Central memory CD4-positive, alpha-beta T cell (primary cell): ENCODE measurements at regions not wholly inside any gene's neighbourhood (a gene's known extent, or its start where the extent isn't known, plus 50 kb on each side); places are given as distances from the start of the nearest gene placed in this dataset.
"Not testable (repeated sequence)": the region's sequence is repeated elsewhere in the genome, so short reads cannot be mapped to it uniquely, and the experiment has no call there.

Experiments
- DNase-seq: peaks from one replicate; pipeline ENCODE4 v3.0.0; 2022

DNA sequence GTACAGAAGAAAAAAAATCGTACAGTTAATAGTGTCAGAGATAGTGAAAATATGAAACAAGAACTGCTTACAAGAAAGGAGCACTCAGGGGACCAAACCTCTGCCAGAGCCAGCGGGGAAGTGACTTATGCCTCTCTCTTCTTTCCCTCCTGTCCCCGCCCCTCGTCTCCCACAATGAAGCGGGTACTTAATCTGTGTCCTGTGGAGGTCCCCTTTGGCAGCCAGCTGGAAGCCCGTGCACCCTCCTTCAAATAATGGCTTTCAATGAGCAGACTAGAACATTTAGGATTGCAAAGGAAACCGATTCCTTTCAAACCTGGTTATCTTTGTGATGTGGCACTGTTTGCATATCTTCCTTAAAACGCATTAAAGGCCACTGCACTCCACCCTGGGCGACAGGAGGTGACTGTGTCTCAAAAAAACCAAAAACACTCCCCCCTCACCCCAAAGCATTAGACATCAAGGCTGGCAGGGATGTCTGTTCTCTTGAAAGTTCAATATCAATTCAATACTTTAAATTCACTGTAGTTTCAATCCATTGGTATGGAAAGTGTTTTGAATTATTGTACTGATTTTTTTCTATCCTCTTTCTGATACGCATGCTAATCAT lies 51.7 kb downstream of the PPIAL4C start:
- peak; percentile 55 for DNase-seq

DNA sequence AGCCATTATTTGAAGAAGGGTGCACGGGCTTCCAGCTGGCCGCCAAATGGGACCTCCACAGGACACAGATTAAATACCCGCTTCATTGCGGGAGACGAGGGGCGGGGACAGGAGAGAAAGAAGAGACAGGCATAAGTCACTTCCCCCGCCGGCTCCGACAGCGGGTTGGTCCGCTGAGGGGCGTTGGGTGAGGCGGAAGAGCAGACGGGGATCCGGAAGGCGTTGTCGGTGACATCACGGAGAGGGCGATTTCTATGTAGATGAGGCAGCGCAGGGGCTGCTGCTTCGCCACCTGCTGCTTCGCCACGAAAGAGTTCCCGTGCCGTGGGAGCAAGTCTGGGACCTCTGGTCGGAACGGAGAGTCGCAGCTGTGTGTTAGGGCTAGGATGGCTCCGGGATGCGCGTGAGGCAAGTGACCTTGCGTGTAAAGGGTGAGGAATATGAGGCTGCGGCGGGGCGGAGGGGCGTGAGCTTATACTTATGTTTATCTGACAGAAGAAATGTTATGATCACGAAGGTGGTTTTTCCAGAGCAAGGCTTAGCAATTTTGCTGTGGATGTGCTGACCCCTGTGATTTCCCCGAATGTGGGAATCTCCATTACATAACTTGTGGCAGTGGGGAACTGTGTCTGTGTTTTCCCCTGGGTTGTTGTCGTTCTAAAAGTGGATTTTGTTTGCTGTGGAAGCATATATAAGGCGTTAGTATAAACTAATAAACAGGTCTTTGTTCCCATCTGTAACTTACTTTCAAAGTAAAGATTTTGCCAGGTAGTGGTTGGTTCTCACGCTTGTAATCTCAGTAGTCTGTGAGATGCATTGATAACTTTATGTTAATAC lies 52.9 kb downstream of the PPIAL4C start:
- DNase-seq, result peak; percentile 93

GRCh38 chr1:149638481-149638880 lies 54.8 kb downstream of the PPIAL4C start:
- not testable (repeated sequence) for DNase-seq

GRCh38 chr1:149638901-149639658 lies 55.4 kb downstream of the PPIAL4C start:
- DNase-seq, result not testable (repeated sequence)

DNA sequence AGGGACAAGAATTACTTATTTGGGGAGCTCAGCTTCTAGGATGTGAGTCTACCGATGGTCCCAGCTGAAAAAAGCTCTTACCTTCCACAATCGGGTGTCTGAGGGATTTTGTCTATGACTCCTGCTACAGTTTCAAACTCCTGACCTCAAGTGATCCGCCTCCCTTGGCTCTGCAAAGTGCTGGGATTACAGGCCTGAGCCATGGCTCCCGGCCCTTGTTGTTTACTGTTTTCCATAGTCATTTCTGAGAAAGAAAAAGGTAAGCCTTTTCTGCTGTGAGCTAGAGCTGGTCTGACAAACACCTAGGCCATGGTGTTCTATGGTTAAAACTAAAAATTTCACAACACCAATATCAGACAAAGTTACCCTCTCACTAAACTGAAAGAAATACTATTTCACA lies 57.5 kb downstream of the PPIAL4C start:
- not testable (repeated sequence) for DNase-seq

GRCh38 chr1:149644818-149645217 lies 61.2 kb downstream of the PPIAL4C start:
- DNase-seq, result not testable (repeated sequence)

GRCh38 chr1:149646360-149647017 lies 62.8 kb downstream of the PPIAL4C start:
- peak; percentile 0 for DNase-seq

DNA sequence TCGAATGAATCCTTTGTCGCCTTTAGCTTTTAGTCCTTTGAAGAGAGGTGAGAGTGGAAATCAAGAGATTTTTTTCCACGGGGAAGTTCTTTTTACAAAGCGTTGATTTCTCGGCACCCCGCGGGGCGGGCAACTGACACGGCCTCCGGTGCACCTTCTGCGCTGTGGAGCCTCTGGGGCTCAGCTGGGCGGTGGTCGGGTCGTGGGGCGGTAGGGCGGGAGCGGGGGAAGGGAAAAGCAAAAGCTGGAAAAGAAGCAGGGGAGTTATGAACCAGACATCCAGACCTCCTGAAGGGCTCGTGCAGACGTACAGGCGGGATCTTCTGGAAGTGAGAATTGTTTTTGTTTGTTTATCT lies 63.3 kb downstream of the PPIAL4C start:
- peak; percentile 23 for DNase-seq

DNA sequence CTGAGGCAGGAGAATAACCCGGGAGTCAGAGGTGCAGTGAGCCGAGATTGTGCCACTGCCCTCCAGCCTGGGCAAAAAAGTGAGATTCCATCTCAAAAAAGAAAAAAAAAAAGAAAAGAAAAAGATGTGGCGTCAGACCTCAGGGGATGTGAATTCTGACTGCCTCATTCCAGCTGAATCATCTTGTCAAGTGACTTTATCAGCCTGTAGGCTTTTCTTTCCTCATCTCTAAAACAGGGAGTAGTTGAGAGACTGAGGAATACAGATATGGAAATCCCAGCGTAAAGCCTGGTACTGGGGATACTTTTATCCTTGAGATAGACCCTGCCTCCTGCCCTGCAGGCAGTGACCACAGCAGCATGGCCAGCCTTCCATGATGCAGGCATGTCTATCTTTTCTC lies 74.1 kb downstream of the PPIAL4C start:
- not testable (repeated sequence) for DNase-seq

DNA sequence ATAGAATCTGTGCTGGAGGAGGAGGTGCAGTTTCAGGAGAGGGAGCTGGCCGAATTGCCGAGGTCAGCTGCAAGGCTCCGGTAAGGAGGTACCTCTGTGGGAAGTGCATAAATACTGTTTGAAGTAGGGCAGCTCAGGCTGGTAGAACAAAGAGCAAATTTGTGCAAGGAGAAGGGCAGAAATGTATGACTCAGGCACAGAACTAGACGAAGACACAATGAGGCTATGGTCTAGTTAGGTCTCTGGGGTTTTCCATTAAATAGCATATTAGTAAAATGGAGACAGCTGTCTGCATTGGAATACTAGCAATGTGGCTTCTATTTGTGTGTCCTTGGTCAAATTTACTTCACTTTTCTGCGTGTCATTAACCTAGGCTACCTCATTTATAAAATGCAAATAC lies 74.5 kb downstream of the PPIAL4C start:
- DNase-seq, result not testable (repeated sequence)

- not testable (repeated sequence) for DNase-seq
These were observed 81.0 kb downstream of the PPIAL4C start for GRCh38 chr1:149664624-149665023.

DNA sequence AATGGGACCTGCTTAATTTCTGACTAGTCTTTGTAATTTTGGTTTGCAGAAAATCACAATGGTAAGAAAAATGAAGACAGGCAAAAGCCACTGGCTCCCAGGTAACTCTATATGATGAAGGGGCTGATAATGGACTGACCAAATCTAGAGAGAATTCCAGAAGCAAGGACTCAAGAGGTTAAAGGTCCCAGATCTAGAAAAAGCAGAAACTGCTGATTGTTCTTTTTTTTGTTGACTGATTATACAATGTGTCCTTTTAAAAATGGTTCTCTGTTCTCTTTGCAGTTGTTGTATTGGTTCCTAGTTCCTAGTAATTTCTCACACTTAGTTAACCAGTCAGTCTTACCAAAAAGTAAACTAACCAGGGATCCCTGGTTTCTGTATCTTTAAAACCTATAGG lies 81.4 kb downstream of the PPIAL4C start:
- not testable (repeated sequence) for DNase-seq

DNA sequence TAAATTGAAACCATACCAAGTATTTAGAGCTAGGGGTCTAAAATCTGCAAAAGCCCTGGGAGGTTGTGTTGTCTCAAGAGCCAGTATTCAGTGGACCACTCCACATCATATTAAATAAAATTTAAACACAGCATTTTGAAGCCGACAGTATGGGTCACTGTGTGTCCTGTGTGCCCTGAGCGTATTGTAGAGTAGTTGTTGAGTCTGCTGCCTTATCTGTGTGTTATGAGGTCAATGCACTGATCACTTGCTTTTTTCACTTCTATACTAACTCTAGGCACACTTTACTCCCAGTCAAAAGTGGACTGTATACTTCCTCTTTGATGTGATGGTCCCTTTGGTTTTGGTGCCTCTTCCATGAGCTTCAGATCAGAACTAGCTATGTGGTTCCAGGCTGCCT lies 81.9 kb downstream of the PPIAL4C start:
- DNase-seq, result not testable (repeated sequence)

GRCh38 chr1:149673231-149673909 lies 89.7 kb downstream of the PPIAL4C start:
- DNase-seq, result not testable (repeated sequence)

DNA sequence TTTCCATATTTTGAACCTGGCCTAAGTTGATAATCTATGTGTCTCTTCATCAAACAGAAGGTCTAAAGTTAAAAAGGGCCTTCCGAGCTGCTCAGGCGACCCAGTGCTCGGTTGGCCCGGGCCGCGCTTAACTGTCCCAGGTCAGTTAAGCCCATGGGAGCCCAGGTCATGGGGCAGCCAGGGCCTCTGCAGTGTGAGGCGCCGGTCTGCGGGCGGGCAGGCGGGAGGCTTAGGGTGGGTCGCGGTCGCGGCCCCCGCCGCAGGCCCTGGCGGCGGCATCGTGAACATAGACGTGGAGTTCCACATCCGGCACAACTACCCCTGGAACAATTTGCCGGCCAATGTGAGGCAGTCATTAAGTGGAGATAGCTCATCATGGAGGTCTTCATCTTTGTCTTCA lies 91.3 kb downstream of the PPIAL4C start:
- not testable (repeated sequence) for DNase-seq

DNA sequence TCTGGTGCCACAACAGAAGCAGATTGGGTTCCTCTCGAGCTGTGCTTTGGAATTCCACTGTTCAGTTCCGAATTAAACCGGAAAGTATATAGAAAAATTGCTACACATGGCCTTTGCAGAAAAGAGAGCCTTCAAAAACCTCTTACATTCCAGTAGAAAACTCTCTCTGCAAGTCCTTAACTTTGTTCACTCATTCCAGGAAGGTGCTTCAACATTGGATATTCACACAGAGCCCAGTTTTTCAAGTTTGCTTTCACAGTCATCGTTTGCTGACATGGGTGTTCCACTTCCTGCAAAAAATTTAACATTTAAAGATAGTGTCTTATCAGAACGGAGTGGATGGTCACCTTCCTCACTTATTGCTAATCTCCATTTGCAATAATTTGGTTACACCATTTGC lies 93.7 kb downstream of the PPIAL4C start:
- not testable (repeated sequence) for DNase-seq

DNA sequence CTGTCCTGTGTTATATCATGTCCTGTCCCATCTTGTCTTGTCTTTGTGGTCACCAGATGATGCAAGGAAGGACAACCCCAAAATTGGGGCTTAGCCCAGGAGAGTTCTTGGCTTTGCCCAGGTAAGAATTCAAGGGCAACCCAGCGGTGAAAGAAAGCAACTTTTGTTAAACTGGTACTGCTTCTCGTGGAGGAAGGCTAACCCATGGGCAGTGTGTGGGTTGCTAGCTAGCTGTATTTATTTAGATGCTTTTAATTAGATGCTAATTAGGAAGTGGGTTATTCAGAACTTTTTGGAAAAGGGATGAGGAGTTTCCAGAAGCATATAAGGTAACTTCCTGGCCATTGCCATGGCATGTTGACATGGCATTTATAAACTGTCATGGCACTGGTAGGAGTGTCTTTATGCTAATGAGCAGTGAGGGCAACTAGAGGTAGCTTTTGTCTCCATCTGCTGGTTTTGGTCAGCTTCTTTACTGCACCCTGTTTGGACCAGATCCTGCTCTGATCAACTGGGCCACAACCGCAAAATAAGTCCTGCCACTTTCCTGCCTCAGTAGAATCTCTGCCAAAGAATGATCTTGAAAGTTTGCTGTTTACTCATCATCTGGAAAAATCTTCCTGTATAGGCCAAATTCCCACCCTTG lies 95.8 kb upstream of the FCGR1A start:
- DNase-seq, result not testable (repeated sequence)

GRCh38 chr1:149691399-149691798 lies 91.1 kb upstream of the FCGR1A start:
- DNase-seq, result not testable (repeated sequence)

DNA sequence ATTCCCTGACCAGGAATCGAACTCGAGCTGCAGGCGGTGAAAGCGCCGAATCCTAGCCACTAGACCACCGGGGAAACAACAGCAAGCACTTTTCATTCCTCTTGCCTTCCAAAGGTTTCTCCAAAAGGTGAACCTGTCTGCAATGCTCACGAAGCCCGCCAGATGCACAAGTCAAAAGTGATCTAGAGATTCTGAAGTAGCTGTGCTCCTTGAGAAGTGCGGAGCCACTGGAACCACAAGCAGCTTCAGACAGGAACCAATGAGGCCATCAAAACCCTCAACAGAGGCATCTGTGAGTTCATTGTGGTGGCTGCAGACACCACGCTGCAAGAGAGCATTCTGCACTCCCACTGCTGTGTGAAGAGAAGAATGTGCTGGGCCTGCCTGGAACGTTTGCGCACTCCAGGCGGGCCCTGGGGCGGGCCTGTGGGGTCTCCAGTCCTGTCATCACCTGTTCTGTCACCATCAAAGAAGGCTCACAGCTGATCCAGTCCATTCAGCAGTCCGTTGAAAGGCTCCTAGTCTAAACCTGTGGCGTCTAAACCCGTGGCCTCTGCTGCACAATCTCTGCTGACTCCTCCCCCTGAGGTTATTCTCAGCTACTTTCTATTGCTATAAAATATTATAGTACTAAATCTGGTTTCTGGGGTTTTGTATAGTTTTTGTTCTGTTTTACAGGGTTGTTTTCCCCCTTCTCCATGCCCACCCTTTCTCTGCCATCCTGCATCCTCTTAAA lies 89.5 kb upstream of the FCGR1A start:
- peak; percentile 28 for DNase-seq

- DNase-seq, result not testable (repeated sequence)
These were observed 87.4 kb upstream of the FCGR1A start for GRCh38 chr1:149695066-149695465.

DNA sequence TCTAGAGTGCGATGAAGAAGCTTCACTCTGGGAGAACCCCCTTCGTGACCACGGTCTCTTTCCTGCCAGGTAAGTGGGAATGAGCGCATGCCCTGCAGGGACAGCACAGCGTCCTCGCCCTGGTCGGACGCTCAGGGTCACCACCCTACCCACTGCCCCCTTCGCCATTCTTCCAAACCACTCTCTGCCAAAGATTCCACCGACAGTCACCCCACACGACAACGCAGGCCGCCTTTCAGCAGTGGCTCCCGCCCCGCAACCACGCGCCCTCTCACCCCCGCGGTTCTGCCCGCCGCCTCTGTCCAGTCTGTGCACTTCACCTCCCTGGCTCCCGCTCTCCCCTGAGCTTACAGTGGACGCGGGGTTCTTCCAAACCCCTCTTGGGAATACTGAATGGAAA lies 82.3 kb upstream of the FCGR1A start:
- not testable (repeated sequence) for DNase-seq
